RWPE2 (cell line): ENCODE measurements at regions not wholly inside any gene's neighbourhood (a gene's known extent, or its start where the extent isn't known, plus 50 kb on each side); places are given as distances from the start of the nearest gene placed in this dataset.

ENCODE experiments used
- ATAC-seq: fragments of 200-7000 bp; cut with Tn5 transposase; 3 replicates; pipeline ENCODE4 v1.9.1; 2021; ENCODE audit warnings: low read depth
- DNase-seq: peaks from one replicate; pipeline ENCODE4 v3.0.0-alpha.2; 2020; ENCODE audit warnings: low spot score
- H3K27ac ChIP-seq: fragments of 450-650 bp; 2 replicates; pipeline ENCODE4 v1.5.1; 2017; ENCODE audit warnings: mild to moderate bottlenecking; ENCODE audit not compliant: poor library complexity, severe bottlenecking
- H3K27me3 ChIP-seq: fragments of 250-450 bp; sonication (Bioruptor Pico); 2 replicates; pipeline ENCODE4 v1.5.1; 2021; ENCODE audit warnings: mild to moderate bottlenecking, moderate library complexity; ENCODE audit not compliant: insufficient read depth, poor library complexity, severe bottlenecking
- H3K36me3 ChIP-seq: fragments of 250-450 bp; sonication (Bioruptor Pico); 2 replicates; pipeline ENCODE4 v1.5.1; 2020; ENCODE audit warnings: low read depth, mild to moderate bottlenecking, moderate library complexity
- H3K4me1 ChIP-seq: fragments of 250-450 bp; sonication (Bioruptor Pico); 2 replicates; pipeline ENCODE4 v1.5.1; 2021; ENCODE audit warnings: mild to moderate bottlenecking, moderate library complexity; ENCODE audit not compliant: insufficient read depth, poor library complexity, severe bottlenecking
- H3K4me3 ChIP-seq: fragments of 250-450 bp; sonication (Bioruptor Pico); 2 replicates; pipeline ENCODE4 v1.5.1; 2021; ENCODE audit warnings: mild to moderate bottlenecking, moderate library complexity; ENCODE audit not compliant: severe bottlenecking
- H3K9me3 ChIP-seq: fragments of 250-450 bp; sonication (Bioruptor Pico); 2 replicates; pipeline ENCODE4 v1.5.1; 2021; ENCODE audit warnings: mild to moderate bottlenecking, moderate library complexity; ENCODE audit not compliant: severe bottlenecking
- CTCF ChIP-seq: fragments of 450-650 bp; IDR thresholded peaks from one replicate; pipeline ENCODE4 v1.5.1; 2017; ENCODE audit warnings: mild to moderate bottlenecking, moderate library complexity; ENCODE audit not compliant: poor library complexity, severe bottlenecking

GRCh38 chr14:71475916-71476315 lies 456.3 kb upstream of the RGS6 start:
- peaks cover 32% of the 10 kb centered on the region for H3K4me1 ChIP-seq
- no peak; the same call in 2 of the 3 replicates for ATAC-seq
- DNase-seq = no peak
- no peak for TF ChIP-seq CTCF
- no peaks in the 10 kb centered on the region for H3K9me3 ChIP-seq
- H3K27ac ChIP-seq = no peak overlapping the region
- no peaks in the 10 kb centered on the region for H3K27me3 ChIP-seq
- H3K4me3 ChIP-seq = no peak overlapping the region
- H3K36me3 ChIP-seq = no peaks in the 10 kb centered on the region

- Histone ChIP-seq H3K4me3 (no peak overlapping the region), H3K27me3 (no peaks in the 10 kb centered on the region), H3K9me3 (no peaks in the 10 kb centered on the region), H3K36me3 (no peaks in the 10 kb centered on the region), H3K27ac (peak overlapping the region; percentile 50), H3K4me1 (peaks cover 17% of the 10 kb centered on the region)
- no peak for TF ChIP-seq CTCF
- ATAC-seq (peak; percentile 66), DNase-seq (no peak)
These were observed 453.7 kb upstream of the RGS6 start for GRCh38 chr14:71478542-71478941.

GRCh38 chr14:71481021-71481654 lies 451.1 kb upstream of the RGS6 start:
- H3K36me3 ChIP-seq = no peaks in the 10 kb centered on the region
- TF ChIP-seq CTCF = no peak
- H3K27me3 ChIP-seq = no peaks in the 10 kb centered on the region
- H3K9me3 ChIP-seq = no peaks in the 10 kb centered on the region
- H3K4me1 ChIP-seq = peaks cover 10% of the 10 kb centered on the region
- DNase-seq (no peak), ATAC-seq (no peak)
- H3K27ac ChIP-seq = no peak overlapping the region
- no peak overlapping the region for H3K4me3 ChIP-seq

- H3K36me3 ChIP-seq = no peaks in the 10 kb centered on the region
- no peaks in the 10 kb centered on the region for H3K27me3 ChIP-seq
- DNase-seq = no peak
- H3K4me3 ChIP-seq = no peak overlapping the region
- H3K9me3 ChIP-seq = no peaks in the 10 kb centered on the region
- no peak overlapping the region for H3K27ac ChIP-seq
- no peak for TF ChIP-seq CTCF
- H3K4me1 ChIP-seq = peaks cover 16% of the 10 kb centered on the region
- no peak for ATAC-seq
These were observed 449.6 kb upstream of the RGS6 start for GRCh38 chr14:71482671-71483070.

GRCh38 chr14:71483154-71483553 lies 449.1 kb upstream of the RGS6 start:
- DNase-seq (no peak), ATAC-seq (no peak)
- Histone ChIP-seq H3K27ac (no peak overlapping the region), H3K36me3 (no peaks in the 10 kb centered on the region), H3K9me3 (no peaks in the 10 kb centered on the region), H3K4me1 (peaks cover 14% of the 10 kb centered on the region), H3K4me3 (no peak overlapping the region), H3K27me3 (no peaks in the 10 kb centered on the region)
- TF ChIP-seq CTCF = no peak
